HG03095 (cell line): ENCODE measurements at regions not wholly inside any gene's neighbourhood (a gene's known extent, or its start where the extent isn't known, plus 50 kb on each side); places are given as distances from the start of the nearest gene placed in this dataset.
A peak's percentile ranks its signal among the peaks of the same experiment; 100 is the strongest.
"Not testable (repeated sequence)": the region's sequence is repeated elsewhere in the genome, so short reads cannot be mapped to it uniquely, and the experiment has no call there.

Experiments used
- ATAC-seq: cut with Tn5 transposase; IDR thresholded peaks from one replicate; pipeline ENCODE4 v1.9.1; 2021; ENCODE audit warnings: moderate library complexity; ENCODE audit not compliant: unreplicated experiment

DNA sequence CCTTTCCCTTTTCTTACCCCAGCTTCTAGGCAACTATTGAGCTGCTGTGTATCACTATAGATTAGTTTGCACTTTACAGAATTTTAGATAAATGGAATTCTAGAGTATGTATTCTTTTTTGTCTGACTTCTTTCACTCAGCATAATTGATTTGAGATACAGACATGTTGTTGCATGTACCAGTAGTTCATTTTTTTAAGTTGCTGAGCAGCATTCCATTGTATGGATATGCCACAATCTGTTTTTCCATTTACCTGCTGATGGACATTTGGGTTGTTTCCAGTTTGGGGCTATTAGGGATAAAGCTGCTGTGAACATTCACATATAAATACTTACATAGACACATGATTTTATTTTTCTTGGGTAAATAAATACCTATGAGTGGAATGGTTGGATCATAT lies 135.7 kb downstream of the IGF1 start:
- ATAC-seq: no peak

DNA sequence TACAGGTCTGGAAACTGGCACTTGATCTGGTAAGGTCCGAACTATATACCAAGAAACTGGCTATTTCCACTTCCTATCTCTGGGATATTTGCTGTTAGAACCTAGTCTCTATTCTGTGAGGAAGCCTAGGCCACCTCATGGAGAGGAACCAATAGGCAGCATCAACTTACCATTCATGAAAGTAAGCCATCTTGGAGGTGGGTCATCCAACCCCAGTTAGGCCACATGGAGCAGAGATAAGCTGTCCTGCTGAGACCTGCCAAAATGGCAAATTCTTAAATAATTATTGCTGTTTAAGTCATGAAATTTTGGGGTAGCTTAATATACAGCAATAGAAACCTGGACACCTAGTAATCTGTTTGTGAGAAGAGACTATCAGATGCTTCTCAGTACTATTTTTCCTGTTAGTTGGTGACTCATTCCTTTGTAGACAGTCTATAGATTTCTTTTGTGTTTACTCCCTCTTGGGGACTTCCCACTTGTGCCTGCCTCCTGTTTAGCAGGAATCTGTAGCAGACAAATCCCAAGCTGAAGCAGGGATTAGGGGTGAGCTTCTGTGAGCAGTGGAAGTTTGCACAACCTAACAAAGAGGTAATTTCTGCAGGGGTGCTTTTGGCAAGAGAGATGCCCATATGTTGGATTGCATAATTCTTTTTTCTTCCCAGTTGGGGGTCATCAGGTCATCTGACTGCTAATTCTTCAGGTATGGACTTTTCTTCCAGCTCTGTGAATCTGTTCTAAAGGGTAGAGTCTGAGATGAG lies 136.8 kb downstream of the IGF1 start:
- ATAC-seq: no peak

DNA sequence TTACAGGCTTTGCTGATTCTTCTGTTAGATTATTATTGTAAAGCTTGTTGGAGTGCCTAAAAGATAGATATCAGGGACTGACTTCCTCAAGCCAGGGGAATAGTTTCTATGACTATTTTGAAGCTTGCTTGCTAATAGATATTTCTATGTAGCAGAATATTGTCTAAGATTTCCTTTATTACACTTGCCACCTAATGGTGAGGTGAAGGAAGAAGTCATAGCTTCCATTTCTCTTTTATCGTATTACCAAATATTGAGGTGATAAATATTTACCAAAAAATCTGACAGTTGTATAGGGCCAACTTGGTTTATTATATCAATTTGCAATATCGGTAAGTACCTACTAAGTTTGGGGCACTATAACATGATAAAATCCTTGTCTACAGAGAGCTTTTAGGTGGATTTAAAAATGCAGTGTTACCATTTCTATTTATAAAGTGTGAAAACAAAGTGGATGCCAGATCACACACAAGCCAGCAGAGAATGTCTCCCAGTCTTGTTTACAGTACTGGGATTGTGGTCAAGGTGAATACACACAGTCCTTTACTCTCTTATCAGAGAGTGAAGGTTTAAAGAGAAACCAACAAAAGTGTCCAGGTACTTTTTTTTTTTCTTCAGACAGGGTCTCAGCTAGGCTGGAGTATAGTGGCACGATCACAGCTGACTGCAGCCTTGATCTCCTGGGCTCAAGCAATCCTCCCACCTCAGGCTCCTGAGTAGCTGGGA lies 137.9 kb downstream of the IGF1 start:
- no peak for ATAC-seq

DNA sequence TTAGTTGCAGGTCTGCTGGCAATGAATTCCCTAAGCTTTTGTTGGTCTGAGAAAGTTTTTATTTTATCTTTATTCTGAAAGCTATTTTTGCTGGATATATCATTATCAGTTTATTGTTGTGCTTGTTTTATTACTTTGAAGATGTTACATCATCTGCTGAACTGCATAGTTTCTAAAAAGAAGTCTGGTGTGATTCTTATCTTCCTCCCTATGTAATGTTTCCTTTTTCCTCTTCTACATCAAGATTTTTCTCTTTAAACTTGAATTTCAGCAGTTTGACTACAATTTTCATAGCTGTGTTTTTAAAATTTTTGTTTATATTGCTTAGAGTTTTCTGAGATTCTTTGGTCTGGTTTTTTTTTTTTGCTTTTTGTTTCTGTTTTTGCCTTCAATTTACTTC lies 137.1 kb upstream of the PMCH start:
- no peak for ATAC-seq

DNA sequence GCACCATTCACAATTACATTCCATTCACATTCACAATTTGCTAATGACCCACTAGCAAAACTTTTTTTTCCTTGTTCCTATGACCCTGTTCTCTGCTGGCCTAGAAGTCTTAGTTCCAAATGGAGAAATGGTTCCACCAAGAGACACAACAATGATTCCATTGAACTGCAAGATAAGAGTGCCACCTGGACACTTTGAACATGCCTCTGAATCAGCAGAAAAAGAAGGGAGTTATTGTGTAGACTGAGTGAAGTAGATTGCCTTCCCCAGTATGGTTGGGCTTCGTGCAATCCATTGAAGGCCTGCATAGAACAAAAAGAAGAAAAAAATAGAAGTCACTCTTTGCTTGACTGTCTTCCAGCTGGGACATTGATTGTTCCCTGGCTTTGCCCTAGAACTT lies 133.8 kb upstream of the PMCH start:
- ATAC-seq: no peak

DNA sequence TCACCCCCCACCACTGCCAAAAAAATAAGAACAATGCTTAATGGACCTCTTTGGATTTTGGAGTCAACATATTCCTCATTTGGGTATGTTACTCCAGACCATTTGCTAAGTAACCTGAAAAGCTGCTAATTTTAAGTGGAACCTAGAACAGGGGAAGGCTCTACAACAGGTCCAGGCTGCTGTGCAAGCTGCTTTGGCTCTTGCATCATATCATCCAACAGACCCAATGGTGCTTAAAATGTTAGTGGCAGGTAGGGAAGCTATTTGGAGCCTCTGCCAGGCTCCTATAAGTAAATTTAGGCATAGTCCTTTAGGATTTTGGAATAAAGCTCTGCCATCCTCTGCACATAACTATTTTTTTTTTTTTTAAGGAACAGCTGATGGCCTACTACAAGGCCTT lies 132.2 kb upstream of the PMCH start:
- no peak for ATAC-seq

DNA sequence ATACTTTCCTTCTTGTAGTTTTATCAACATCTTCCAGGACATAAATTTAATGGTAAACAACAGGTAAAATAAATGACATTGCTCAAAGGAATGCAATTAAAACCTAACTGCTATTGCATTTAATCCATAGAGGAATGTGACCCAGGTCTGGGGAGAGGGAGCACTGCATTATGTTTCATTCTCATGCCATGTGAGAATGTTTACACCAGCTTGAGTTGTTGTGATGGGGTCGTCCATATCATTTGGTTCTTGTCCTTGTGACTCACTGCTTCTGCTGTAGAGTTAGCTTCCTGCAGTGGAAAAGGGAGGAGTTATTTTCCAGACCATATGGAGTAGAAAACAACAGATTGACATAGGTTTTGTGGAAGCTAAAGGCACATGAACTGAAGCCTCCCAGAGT lies 129.3 kb upstream of the PMCH start:
- ATAC-seq: no peak

DNA sequence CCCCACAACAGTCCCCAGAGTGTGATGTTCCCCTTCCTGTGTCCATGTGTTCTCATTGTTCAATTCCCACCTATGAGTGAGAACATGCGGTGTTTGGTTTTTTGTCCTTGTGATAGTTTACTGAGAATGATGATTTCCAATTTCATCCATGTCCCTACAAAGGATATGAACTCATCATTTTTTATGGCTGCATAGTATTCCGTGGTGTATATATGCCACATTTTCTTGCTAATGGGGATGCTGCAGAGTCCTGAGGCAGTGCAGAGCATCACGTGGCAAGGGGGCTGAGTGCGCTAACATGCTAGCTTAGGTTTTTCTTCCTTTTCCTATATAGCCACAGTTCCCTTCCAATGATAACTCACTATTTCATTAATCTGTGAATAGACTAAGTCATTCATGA lies 127.5 kb upstream of the PMCH start:
- not testable (repeated sequence) for ATAC-seq

DNA sequence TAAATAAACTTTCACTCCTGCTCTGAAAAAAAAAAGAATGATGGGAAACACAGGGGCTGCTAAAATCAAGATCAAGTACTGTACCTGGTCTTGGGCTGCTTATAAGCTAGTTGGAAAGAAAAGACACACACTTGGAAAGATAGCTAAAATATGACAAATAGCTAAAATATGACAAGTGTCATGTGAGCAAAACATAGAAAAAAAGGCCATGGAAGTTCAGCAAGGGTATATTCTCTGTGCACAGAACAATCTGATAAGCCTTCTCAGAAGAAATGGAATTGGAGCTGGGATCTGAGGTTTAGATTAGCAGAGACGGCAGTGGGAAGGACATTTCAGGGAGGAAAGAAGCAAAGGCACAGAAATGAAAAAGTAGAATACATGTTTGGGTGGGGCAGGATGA lies 126.2 kb upstream of the PMCH start:
- no peak for ATAC-seq

DNA sequence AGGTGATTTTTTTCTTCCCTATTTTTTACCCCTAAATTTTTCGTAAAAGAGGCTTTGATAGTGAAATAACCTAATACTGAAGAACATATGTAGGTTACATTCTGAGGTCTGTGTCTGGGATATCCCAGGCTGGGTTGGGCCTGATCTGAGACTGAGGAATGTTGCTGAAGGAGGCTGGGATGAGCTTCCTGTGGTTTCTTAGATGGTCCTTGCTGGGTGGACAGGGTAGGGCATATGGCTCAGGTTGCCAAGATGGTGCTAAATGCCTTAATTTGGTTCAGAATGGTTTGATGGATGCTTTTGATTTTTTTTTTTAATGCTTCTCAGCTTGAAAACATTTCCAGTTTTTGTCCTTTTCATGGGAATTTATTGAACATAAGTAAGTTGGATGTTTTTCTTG lies 124.6 kb upstream of the PMCH start:
- no peak for ATAC-seq

DNA sequence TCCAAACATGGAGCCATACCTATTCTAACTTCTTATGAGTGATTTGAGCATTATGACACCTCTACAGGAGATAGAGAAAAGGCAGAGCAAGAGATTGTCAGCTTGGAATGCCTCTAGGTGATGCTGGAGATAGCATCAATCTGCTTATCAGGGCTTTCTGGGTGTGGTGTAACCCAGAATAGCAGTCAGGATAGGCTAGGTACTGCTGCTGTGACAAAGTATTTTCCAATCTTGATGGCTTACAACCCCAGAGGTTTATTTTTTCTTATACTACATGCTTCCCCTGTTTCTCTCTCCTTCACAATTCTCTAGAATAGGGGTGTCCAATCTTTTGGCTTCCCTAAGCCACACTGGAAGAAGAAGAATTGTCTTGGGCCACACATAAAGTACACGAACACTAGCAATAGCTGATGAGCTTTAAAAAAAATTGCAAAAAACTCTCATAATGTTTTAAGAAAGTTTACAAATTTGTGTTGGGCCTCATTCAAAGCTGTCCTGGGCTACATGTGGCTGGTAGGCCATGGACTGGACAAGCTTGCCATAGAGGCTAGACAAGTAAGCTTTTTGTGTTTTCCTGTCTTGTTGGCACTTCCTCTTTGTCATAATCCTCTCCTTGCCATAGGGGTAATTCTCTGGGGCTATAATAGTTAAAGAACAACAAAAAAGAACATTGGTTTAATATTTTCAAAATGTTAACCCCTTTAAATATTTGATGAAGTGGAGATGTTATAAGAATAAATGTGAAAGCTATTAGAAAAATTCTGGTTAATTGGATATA lies 123.9 kb upstream of the PMCH start:
- ATAC-seq: no peak

DNA sequence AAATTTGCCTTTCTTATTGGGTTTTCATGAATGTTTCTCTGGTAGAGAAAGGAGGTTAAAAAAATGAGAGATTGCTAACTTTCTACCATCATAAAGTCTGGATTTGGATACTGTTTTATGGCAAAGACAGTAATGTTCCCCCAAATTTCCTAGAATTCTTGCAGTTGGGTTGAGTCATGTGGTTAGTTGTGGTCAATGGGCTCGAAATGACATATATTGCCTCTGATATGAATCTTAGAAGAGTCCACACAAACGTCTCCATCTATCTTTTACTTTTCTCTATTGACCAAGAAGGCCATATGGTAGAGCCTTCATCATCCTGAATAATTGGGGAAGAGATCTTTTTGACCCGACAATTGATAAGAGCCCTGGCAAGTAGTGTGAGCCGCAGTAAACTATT lies 119.5 kb upstream of the PMCH start:
- ATAC-seq: no peak

DNA sequence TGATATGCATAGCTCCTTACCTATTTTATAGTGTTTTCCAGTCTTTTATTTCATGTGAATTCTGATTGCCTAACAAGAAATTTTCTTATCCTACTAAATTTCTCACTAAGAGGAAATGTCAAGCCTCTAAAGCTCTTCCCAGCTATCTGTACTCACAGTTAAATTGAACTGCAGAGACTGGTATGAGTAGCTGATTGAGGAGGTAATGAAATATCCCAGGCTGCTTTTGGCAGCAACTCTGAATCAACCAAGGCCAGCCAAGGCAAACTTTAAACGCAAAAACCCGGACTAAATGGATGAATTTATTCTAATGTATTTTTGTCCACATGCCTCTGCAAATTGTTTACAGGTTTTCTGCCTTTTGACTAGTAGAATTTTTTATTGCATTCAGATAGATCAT lies 119.1 kb upstream of the PMCH start:
- ATAC-seq: no peak

DNA sequence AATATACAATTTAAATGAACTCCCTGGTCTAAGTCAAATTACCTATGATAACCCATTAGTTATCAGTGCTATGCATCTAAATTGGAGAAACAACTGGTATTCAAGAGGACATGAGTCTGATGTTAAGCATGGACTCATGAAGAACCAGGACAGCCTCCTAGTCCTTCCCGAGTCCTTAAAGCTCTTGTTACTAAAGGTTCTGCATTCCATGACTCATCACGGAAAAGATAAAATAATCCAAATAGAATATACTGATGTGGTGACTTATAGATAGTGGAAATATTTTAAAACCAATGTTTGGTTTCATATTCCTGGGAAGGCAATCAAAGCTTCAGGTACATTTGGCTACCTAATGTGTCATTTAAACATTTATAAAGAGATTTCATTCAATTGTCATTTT lies 117.2 kb upstream of the PMCH start:
- no peak for ATAC-seq

DNA sequence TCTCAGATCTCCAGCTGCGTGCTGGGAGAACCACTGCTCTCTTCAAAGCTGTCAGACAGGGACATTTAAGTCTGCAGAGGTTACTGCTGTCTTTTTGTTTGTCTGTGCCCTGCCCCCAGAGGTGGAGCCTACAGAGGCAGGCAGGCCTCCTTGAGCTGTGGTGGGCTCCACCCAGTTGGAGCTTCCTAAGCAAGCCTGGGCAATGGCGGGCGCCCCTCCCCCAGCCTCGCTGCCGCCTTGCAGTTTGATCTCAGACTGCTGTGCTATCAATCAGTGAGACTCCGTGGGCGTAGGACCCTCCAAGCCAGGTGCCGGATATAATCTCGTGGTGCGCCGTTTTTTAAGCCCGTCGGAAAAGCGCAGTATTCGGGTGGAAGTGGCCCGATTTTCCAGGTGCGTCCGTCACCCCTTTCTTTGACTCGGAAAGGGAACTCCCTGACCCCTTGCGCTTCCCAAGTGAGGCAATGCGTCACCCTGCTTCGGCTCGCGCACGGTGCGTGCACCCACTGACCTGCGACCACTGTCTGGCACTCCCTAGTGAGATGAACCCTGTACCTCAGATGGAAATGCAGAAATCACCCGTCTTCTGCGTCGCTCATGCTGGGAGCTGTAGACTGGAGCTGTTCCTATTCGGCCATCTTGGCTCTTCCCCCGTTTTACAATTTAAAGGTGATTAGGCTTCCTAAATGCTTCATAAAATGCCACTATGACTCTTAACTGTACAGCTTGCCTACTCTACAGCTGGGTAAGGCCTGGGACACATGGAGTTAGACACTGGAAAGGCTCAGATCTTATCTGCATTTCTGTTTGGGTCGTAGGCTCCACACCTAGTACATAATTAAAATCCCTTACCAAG lies 115.7 kb upstream of the PMCH start:
- ATAC-seq: not testable (repeated sequence)

DNA sequence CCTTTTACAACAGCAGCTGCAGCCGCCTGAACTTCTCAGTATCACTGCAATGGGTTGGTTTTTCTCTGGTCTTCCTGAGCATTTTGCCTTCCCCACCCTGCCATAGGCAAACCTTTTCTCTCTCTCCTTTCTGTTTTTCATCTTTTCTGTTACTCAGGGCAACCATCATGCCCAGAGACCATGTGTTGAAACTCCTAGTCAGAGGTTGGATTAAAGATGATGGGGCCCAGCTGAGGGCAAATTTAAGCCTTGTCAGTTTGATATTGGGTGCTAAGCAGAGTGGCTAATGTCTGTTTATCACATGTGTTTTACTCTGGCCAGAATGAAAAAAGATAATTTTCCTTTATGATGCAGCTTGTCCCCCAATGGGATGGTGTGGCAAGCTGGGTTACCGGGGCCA lies 107.9 kb upstream of the PMCH start:
- ATAC-seq: no peak

DNA sequence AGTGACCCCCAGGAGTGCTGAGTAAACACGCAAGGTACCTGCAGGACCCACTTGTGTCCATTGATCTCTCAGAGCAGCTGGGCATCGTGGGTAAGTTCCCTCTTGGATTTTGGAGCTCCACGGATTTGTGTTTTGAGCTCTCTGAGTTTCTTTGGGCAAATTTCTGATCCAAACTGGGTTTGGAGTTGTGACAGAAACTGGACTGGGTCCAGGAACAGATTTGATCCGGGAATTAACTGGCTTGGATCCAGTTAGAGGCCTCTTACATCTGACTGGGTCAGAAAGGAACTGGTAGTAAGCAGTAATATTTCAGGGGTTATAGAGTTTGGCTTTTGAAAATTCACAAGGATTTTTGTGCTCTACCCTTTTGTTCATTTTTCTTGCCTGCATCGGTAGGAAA lies 107.0 kb upstream of the PMCH start:
- not testable (repeated sequence) for ATAC-seq

DNA sequence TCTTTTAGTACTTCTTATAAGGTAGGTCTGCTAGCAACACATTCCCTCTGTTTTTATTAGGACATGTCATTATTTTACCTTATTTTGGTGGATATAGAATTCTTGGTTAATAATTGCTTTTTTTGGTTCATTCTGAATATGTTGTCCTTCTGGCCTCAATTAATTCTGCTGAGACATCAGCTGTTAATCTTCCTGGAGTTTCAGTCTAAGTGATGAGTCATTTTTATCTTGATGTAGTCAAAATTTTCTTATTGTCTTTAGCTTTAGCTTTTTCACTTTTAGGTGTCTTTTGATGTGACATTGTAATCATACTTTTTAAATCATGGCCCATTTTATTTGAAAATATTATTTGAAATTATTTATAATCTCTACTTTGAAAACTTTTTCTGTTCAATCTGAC lies 104.9 kb upstream of the PMCH start:
- ATAC-seq: no peak

DNA sequence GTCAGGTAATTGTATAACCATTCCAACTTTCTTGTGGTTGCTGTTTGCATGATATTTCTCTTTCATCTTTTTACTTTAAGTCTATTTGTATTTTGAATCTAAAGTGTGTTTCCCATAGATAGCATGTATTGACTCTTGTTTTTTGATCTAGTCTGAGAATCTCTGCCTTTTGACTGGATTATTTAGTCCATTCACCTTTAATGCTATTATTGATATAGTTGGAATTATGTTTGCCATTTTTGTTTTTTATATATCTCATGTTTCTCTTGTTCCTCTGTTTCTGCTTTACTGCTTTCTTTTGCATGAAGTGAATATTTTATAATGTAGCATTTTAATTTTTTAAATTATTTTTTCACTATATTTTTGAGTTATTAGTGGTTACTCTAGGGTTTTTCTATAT lies 103.9 kb upstream of the PMCH start:
- ATAC-seq: no peak

DNA sequence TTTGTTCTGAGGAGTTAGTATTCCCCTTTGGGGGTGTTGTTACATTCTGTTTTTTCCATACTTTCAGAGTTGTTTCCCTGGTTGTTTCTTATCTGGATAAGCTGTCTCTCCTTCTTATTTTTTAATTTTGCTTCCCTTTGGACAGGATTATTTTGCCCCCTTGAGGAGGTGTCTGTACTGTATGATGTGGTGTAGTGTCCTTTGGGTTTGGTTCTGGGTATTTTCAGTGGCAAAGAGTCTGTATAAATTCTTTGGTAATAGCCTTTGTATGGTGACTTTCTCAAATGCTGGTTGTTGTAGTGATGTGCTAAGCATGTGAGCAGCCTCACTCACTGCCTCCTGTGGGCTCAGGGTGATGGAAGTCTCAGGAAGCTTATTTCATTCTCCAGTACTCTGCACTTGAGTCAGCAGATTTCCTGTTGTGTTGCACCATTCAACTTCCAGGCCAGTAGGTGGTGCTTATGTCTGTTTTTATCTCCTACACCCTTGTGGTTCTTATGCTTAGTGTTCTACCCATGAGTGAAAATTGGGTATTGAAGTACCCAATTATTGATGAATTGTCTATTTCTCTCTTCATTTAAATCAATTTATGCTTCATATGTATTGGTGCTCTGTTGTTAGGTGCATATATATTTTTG lies 103.3 kb upstream of the PMCH start:
- ATAC-seq: peak; percentile 84

DNA sequence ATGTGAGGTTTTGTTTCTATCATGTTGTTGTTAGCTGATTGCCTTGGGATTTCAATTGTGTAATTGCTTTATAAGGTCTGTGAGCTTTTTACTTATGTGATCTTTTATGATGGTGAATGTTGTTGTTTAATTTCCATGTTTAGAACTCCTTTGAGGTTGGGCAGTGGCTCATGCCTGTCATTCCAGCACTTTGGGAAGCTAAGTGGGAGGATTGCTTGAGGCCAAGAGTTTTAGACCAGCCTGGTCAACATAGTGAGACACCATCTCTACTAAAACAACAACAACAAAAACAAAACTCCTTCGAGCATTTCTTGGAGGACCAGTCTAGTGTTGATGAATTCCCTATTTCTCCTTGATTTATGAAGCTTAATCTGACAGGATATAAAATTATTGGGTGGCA lies 102.1 kb upstream of the PMCH start:
- no peak for ATAC-seq
